B cell (primary cell): ENCODE measurements at regions not wholly inside any gene's neighbourhood (a gene's known extent, or its start where the extent isn't known, plus 50 kb on each side); places are given as distances from the start of the nearest gene placed in this dataset.

Experiments used
- EZH2 ChIP-seq: IDR thresholded peaks from 2 replicates; pipeline ENCODE4 v1.6.1; 2012; ENCODE audit warnings: borderline replicate concordance, low read depth, mild to moderate bottlenecking, moderate library complexity, low read length; ENCODE audit not compliant: insufficient read depth, poor library complexity, severe bottlenecking
- TF ChIP-seq, protein P1 (sequence below): fragments of 200-600 bp; IDR thresholded peaks from one replicate; pipeline ENCODE4 v1.8.0; 2022; ENCODE audit warnings: antibody characterized with exemption, mild to moderate bottlenecking

DNA sequence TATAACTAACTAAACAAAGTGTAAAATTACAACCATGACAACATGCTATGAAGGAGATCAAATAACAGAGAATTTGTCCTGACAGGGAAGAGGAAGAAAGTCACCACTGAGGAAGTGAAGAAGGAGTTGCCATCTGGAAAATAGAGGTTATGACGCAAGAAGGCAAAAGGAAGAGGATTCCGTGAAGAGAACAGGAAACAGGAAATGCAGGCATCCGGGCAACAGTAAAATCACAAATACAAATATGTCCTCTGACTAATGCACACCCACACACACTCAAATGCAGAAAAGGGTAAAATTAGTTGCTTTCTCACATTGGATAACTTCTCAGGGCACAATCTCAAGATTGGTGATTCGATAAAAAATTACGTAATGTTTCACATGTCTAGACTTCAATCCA is 278.4 kb downstream of the TMX3 start:
- TF ChIP-seq, protein P1, sequence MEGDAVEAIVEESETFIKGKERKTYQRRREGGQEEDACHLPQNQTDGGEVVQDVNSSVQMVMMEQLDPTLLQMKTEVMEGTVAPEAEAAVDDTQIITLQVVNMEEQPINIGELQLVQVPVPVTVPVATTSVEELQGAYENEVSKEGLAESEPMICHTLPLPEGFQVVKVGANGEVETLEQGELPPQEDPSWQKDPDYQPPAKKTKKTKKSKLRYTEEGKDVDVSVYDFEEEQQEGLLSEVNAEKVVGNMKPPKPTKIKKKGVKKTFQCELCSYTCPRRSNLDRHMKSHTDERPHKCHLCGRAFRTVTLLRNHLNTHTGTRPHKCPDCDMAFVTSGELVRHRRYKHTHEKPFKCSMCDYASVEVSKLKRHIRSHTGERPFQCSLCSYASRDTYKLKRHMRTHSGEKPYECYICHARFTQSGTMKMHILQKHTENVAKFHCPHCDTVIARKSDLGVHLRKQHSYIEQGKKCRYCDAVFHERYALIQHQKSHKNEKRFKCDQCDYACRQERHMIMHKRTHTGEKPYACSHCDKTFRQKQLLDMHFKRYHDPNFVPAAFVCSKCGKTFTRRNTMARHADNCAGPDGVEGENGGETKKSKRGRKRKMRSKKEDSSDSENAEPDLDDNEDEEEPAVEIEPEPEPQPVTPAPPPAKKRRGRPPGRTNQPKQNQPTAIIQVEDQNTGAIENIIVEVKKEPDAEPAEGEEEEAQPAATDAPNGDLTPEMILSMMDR: no peak
- TF ChIP-seq EZH2: no peak
